ENCODE measurements at regions not wholly inside any gene's neighbourhood (a gene's known extent, or its start where the extent isn't known, plus 50 kb on each side); places are given as distances from the start of the nearest gene placed in this dataset.
A peak's percentile ranks its signal among the peaks of the same experiment; 100 is the strongest.

- H3K4me2 ChIP-seq = no peak overlapping the region
- H3K9me3 ChIP-seq (ENCODE audit: low read depth) = no peaks in the 10 kb centered on the region
- 82% methylated on average over 2 of the region's 2 CpGs for WGBS (ENCODE audit: low lambda C conversion rate, missing lambda C conversion rate)
- H4K20me1 ChIP-seq (ENCODE audit: insufficient read depth, poor library complexity, severe bottlenecking) = no peaks in the 10 kb centered on the region
- no peak overlapping the region for H3K27ac ChIP-seq
- TF ChIP-seq, protein P1, sequence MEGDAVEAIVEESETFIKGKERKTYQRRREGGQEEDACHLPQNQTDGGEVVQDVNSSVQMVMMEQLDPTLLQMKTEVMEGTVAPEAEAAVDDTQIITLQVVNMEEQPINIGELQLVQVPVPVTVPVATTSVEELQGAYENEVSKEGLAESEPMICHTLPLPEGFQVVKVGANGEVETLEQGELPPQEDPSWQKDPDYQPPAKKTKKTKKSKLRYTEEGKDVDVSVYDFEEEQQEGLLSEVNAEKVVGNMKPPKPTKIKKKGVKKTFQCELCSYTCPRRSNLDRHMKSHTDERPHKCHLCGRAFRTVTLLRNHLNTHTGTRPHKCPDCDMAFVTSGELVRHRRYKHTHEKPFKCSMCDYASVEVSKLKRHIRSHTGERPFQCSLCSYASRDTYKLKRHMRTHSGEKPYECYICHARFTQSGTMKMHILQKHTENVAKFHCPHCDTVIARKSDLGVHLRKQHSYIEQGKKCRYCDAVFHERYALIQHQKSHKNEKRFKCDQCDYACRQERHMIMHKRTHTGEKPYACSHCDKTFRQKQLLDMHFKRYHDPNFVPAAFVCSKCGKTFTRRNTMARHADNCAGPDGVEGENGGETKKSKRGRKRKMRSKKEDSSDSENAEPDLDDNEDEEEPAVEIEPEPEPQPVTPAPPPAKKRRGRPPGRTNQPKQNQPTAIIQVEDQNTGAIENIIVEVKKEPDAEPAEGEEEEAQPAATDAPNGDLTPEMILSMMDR (IDR thresholded peaks at IDR 0.05; ENCODE audit: poor library complexity) = no peak
- TF ChIP-seq EZH2phosphoT487 (IDR thresholded peaks at IDR 0.05; ENCODE audit: low read depth, severe bottlenecking, unreplicated experiment) = no peak
- no peak for TF ChIP-seq EZH2 (IDR thresholded peaks at IDR 0.05; ENCODE audit: borderline replicate concordance)
- H3K36me3 ChIP-seq (replicated peaks; ENCODE audit: insufficient read depth, low read depth) = no peaks in the 10 kb centered on the region
- H3K27me3 ChIP-seq = no peaks in the 10 kb centered on the region
- no peaks in the 10 kb centered on the region for H3K4me1 ChIP-seq (ENCODE audit: insufficient read depth)
- no peak overlapping the region for H2AFZ ChIP-seq
- no peak for DNase-seq (ENCODE audit: low spot score)
- no peaks in the 10 kb centered on the region for H3K9me2 ChIP-seq (replicated peaks; ENCODE audit: insufficient read depth)
- H3K79me2 ChIP-seq = no peaks in the 10 kb centered on the region
- no peak overlapping the region for H3K4me3 ChIP-seq
Observed at GRCh38 chr7:80054356-80054755, 80.3 kb upstream of the GNAI1 start.

DNA sequence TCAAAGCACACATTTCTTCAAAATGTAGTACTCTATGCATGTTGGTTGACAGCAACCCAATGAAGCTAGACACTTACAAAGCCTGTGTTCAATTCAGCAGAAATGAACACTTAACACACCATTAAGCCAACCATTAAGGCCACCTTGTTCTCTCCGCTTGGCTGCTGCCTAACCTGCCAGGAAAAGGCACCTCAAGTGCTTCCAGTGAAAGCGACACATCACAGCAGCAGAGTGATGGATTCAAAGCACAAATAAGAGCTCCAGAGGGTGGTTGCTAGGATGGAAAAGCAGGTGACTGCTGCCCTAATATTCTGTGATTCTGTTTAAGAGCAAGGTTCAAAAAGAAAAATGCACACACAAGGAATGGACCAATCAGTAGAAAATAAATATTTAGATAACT, 81.5 kb upstream of the GNAI1 start:
- Histone ChIP-seq H3K9me3 (ENCODE audit: low read depth) (no peaks in the 10 kb centered on the region), H4K20me1 (ENCODE audit: insufficient read depth, poor library complexity, severe bottlenecking) (no peaks in the 10 kb centered on the region), H3K27me3 (no peaks in the 10 kb centered on the region), H3K79me2 (no peaks in the 10 kb centered on the region), H3K4me1 (ENCODE audit: insufficient read depth) (no peaks in the 10 kb centered on the region), H3K4me3 (no peak overlapping the region), H3K36me3 (replicated peaks; ENCODE audit: insufficient read depth, low read depth) (no peaks in the 10 kb centered on the region), H3K9me2 (replicated peaks; ENCODE audit: insufficient read depth) (no peaks in the 10 kb centered on the region), H2AFZ (no peak overlapping the region), H3K4me2 (no peak overlapping the region), H3K27ac (no peak overlapping the region)
- WGBS (ENCODE audit: low lambda C conversion rate, missing lambda C conversion rate) = 77% methylated on average over 2 of the region's 2 CpGs
- TF ChIP-seq EZH2 (IDR thresholded peaks at IDR 0.05; ENCODE audit: borderline replicate concordance) (no peak), EZH2phosphoT487 (IDR thresholded peaks at IDR 0.05; ENCODE audit: low read depth, severe bottlenecking, unreplicated experiment) (no peak)
- TF ChIP-seq, protein P1 (IDR thresholded peaks at IDR 0.05; ENCODE audit: poor library complexity) = no peak
- DNase-seq (ENCODE audit: low spot score) = peak; percentile 16

GRCh38 chr7:80047856-80048459, 86.7 kb upstream of the GNAI1 start:
- 55% methylated on average over 1 of the region's 1 CpG for WGBS (ENCODE audit: low lambda C conversion rate, missing lambda C conversion rate)
- H3K79me2 ChIP-seq = no peaks in the 10 kb centered on the region
- no peaks in the 10 kb centered on the region for H3K9me3 ChIP-seq (ENCODE audit: low read depth)
- no peak overlapping the region for H3K4me3 ChIP-seq
- TF ChIP-seq, protein P1 (IDR thresholded peaks at IDR 0.05; ENCODE audit: poor library complexity) = peak; percentile 62
- no peak for TF ChIP-seq EZH2phosphoT487 (IDR thresholded peaks at IDR 0.05; ENCODE audit: low read depth, severe bottlenecking, unreplicated experiment)
- no peak for TF ChIP-seq EZH2 (IDR thresholded peaks at IDR 0.05; ENCODE audit: borderline replicate concordance)
- H3K4me1 ChIP-seq (ENCODE audit: insufficient read depth) = no peaks in the 10 kb centered on the region
- no peak overlapping the region for H2AFZ ChIP-seq
- no peak overlapping the region for H3K27ac ChIP-seq
- no peak overlapping the region for H3K4me2 ChIP-seq
- no peaks in the 10 kb centered on the region for H3K36me3 ChIP-seq (replicated peaks; ENCODE audit: insufficient read depth, low read depth)
- H3K9me2 ChIP-seq (replicated peaks; ENCODE audit: insufficient read depth) = no peaks in the 10 kb centered on the region
- no peaks in the 10 kb centered on the region for H3K27me3 ChIP-seq
- H4K20me1 ChIP-seq (ENCODE audit: insufficient read depth, poor library complexity, severe bottlenecking) = no peaks in the 10 kb centered on the region
- DNase-seq (ENCODE audit: low spot score) = no peak

Measured in hepatocyte (in vitro differentiated cells).